ENCODE measurements at regions not wholly inside any gene's neighbourhood (a gene's known extent, or its start where the extent isn't known, plus 50 kb on each side); places are given as distances from the start of the nearest gene placed in this dataset.

DNA sequence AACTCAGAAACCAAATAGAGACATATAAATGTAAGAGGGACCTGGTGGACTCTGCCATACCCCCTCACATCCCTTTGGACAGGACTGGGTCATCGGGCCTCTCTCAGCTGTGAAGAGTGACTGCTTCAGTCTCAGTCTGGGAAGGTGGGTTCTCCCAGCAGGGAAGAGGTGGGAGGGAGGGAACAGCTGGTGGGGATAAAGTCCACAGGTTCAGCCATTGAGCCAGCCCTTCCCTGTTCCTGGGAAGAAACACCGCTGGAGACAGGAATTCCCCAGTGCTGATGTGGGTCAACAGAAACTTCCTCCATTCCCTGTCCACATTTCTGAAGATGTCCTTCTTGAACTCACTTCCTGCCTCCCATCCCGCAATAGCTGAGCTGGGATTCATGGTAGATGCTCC, 209.2 kb upstream of the PMEPA1 start:
- no peak for DNase-seq (ENCODE audit: low read depth, low spot score)
- Histone ChIP-seq H3K27ac (ENCODE audit: insufficient read depth, low read depth, low read length) (no peak overlapping the region), H4K20me1 (replicated peaks; ENCODE audit: control insufficient read depth, extremely low read depth, insufficient read depth, low read length) (no peaks in the 10 kb centered on the region), H3K79me2 (ENCODE audit: control insufficient read depth, insufficient read depth, low read length) (no peaks in the 10 kb centered on the region), H2AFZ (ENCODE audit: low read depth, low read length) (no peak overlapping the region), H3K27me3 (ENCODE audit: control insufficient read depth in 2 of 2, insufficient read depth in 2 of 2, low read length in 2 of 2) (no peaks in the 10 kb centered on the region), H3K9me1 (replicated peaks; ENCODE audit: control insufficient read depth, extremely low read depth, insufficient read depth, low read length) (no peaks in the 10 kb centered on the region), H3K4me2 (ENCODE audit: insufficient read depth, low read length) (no peak overlapping the region), H3K4me1 (ENCODE audit: control insufficient read depth, extremely low read depth, insufficient read depth, low read length) (no peaks in the 10 kb centered on the region), H3K4me3 (replicated peaks in 1 of 3; ENCODE audit: insufficient read depth in 1 of 3, low read depth in 1 of 3, low read length in 3 of 3) (no peak overlapping the region), H3K9me3 (replicated peaks; ENCODE audit: control insufficient read depth, insufficient read depth, low read length) (no peaks in the 10 kb centered on the region), H3K36me3 (ENCODE audit: control insufficient read depth in 2 of 2, extremely low read depth in 1 of 2, insufficient read depth in 2 of 2, low read length in 2 of 2) (no peaks in the 10 kb centered on the region), H3K9ac (replicated peaks; ENCODE audit: extremely low read depth, insufficient read depth, low read length) (no peak overlapping the region)
- POLR2A ChIA-PET = no interaction called here
- no TSS peak for BruUV-seq (replicated peaks)
- FAIRE-seq = no peak
- TF ChIP-seq MAX (IDR thresholded peaks at IDR 0.05; ENCODE audit: insufficient read depth, insufficient read length) = no peak
- TF ChIP-seq EZH2 (IDR thresholded peaks at IDR 0.05; ENCODE audit: borderline replicate concordance, low read depth, low read length, severe bottlenecking) = no peak
- no peak for TF ChIP-seq JUN (IDR thresholded peaks at IDR 0.05; ENCODE audit: borderline replicate concordance, insufficient read depth, insufficient read length, low read depth)
- no peak for TF ChIP-seq GATA2 (IDR thresholded peaks at IDR 0.05; ENCODE audit: insufficient read depth, insufficient read length, low read depth, low read length)
- no peak for TF ChIP-seq POLR2AphosphoS5 (IDR thresholded peaks at IDR 0.05; ENCODE audit: insufficient read depth, low read depth, low read length)
- CTCF ChIA-PET = interaction anchor here (1.4 kb wide), 1 partner anchor 168 kb away, joined by 3 read pairs; no protein-coding TSS in a partner anchor
- intact Hi-C loops (cut with micrococcal nuclease) = no loop called here
- dilution Hi-C loops (cut with MboI; ENCODE audit: extremely low pct_ligation_motif_present, low sequenced_read_pairs) = no loop called here

DNA sequence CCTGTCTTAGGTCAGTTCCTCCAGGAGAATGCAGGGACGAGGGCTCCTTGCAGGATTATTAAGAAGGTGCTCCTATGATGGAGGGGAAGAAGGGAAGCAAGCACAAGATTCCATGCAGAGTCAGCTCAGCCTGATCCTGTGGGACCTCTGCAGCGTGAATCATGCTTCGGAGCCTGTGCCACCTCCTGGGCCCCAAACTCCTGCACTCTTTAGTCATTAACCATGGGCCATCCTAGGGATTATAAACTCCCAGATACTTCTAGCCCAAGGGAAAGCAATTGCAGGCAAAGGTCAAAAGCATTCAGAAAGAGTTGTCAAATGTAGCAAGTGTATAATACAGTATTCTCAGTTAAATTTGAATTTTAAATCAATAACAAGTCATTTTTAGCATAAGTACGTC, 208.7 kb upstream of the PMEPA1 start:
- no peak overlapping the region for H3K4me3 ChIP-seq (replicated peaks in 1 of 3; ENCODE audit: insufficient read depth in 1 of 3, low read depth in 1 of 3, low read length in 3 of 3)
- no peaks in the 10 kb centered on the region for H3K9me1 ChIP-seq (replicated peaks; ENCODE audit: control insufficient read depth, extremely low read depth, insufficient read depth, low read length)
- FAIRE-seq (no peak), DNase-seq (ENCODE audit: low read depth, low spot score) (no peak)
- no peak for TF ChIP-seq POLR2AphosphoS5 (IDR thresholded peaks at IDR 0.05; ENCODE audit: insufficient read depth, low read depth, low read length)
- no peak for TF ChIP-seq FOS (IDR thresholded peaks at IDR 0.05; ENCODE audit: borderline replicate concordance, insufficient read depth, low read length)
- no peak for TF ChIP-seq JUN (IDR thresholded peaks at IDR 0.05; ENCODE audit: borderline replicate concordance, insufficient read depth, insufficient read length, low read depth)
- TF ChIP-seq MAX (IDR thresholded peaks at IDR 0.05; ENCODE audit: insufficient read depth, insufficient read length) = no peak
- TF ChIP-seq POLR2A (IDR thresholded peaks at IDR 0.05; ENCODE audit: low read depth, low read length) = no peak
- TF ChIP-seq MYC (IDR thresholded peaks at IDR 0.05; ENCODE audit: low read depth, low read length) = no peak
- no peak for TF ChIP-seq EZH2 (IDR thresholded peaks at IDR 0.05; ENCODE audit: borderline replicate concordance, low read depth, low read length, severe bottlenecking)
- TF ChIP-seq CTCF (IDR thresholded peaks at IDR 0.05; ENCODE audit: extremely low read depth in 1 of 2, insufficient read depth in 1 of 2, low read depth in 1 of 2, low read length in 2 of 2) = no peak
- TF ChIP-seq GATA2 (IDR thresholded peaks at IDR 0.05; ENCODE audit: insufficient read depth, insufficient read length, low read depth, low read length) = no peak
- no peaks in the 10 kb centered on the region for H3K9me3 ChIP-seq (replicated peaks; ENCODE audit: control insufficient read depth, insufficient read depth, low read length)
- H4K20me1 ChIP-seq (replicated peaks; ENCODE audit: control insufficient read depth, extremely low read depth, insufficient read depth, low read length) = no peaks in the 10 kb centered on the region
- H2AFZ ChIP-seq (ENCODE audit: low read depth, low read length) = no peak overlapping the region
- no peaks in the 10 kb centered on the region for H3K4me1 ChIP-seq (ENCODE audit: control insufficient read depth, extremely low read depth, insufficient read depth, low read length)
- dilution Hi-C loops (cut with MboI; ENCODE audit: extremely low pct_ligation_motif_present, low sequenced_read_pairs) (no loop called here), intact Hi-C loops (cut with micrococcal nuclease) (no loop called here)
- ChIA-PET CTCF (no interaction called here), POLR2A (no interaction called here)
- H3K36me3 ChIP-seq (ENCODE audit: control insufficient read depth in 2 of 2, extremely low read depth in 1 of 2, insufficient read depth in 2 of 2, low read length in 2 of 2) = no peaks in the 10 kb centered on the region
- no peaks in the 10 kb centered on the region for H3K79me2 ChIP-seq (ENCODE audit: control insufficient read depth, insufficient read depth, low read length)
- no peak overlapping the region for H3K4me2 ChIP-seq (ENCODE audit: insufficient read depth, low read length)
- no TSS peak for BruUV-seq (replicated peaks)
- H3K27ac ChIP-seq (ENCODE audit: insufficient read depth, low read depth, low read length) = no peak overlapping the region
- no peak overlapping the region for H3K9ac ChIP-seq (replicated peaks; ENCODE audit: extremely low read depth, insufficient read depth, low read length)
- no peaks in the 10 kb centered on the region for H3K27me3 ChIP-seq (ENCODE audit: control insufficient read depth in 2 of 2, insufficient read depth in 2 of 2, low read length in 2 of 2)
